A673 (cell line): ENCODE measurements at regions not wholly inside any gene's neighbourhood (a gene's known extent, or its start where the extent isn't known, plus 50 kb on each side); places are given as distances from the start of the nearest gene placed in this dataset.

Source experiments
- EZH2 ChIP-seq: fragments of 200-600 bp; sonication (generic); IDR thresholded peaks from 2 replicates; pipeline ENCODE4 v1.6.1; 2017; ENCODE audit warnings: borderline replicate concordance, low read depth, mild to moderate bottlenecking, mixed read lengths, antibody characterized with exemption, low read length; ENCODE audit not compliant: poor library complexity, severe bottlenecking
- TF ChIP-seq, protein P1 (sequence below): fragments of 300-800, 200-600 bp; sonication (generic); conservative IDR thresholded peaks from 2 replicates; pipeline ENCODE4 v1.5.1; 2017; ENCODE audit warnings: low read depth, mild to moderate bottlenecking, antibody characterized with exemption, low read length, moderate library complexity, mixed read lengths

DNA sequence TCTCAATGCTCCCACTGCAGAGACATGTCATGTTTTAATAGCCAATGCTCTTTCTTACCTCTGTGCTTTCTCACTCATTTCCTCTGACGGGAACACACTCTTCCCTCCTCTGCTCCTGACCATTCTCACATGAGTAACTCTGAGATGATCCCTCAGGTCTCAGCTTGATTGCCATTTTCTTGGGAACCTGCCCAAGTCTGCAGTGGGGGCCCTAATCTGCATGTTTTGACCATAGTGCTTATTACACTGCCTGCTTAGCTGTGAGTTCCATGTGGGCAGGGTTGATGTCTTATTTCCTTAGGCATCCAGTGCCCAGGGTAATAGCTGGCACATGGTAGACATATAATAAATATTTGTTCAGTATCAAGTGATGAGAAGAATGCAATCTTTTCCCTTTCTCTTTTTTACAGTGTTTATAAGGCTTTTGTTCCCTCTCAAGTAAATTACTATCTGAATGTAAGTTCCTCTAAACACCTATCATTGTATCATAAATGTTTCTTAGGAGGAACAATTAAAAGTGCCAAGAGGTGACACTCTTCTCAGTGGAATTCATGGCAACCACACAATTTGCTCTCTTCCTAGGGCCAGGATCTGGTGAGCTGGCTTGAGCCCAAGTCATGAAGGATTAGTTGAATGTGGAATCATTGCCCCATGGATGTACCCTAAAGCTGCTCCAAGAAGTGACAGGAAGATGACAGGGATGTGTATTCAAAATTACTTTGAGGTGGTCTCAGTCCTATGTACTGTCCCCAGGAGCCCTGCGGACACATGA, 485.4 kb upstream of the USP24 start:
- TF ChIP-seq, protein P1, sequence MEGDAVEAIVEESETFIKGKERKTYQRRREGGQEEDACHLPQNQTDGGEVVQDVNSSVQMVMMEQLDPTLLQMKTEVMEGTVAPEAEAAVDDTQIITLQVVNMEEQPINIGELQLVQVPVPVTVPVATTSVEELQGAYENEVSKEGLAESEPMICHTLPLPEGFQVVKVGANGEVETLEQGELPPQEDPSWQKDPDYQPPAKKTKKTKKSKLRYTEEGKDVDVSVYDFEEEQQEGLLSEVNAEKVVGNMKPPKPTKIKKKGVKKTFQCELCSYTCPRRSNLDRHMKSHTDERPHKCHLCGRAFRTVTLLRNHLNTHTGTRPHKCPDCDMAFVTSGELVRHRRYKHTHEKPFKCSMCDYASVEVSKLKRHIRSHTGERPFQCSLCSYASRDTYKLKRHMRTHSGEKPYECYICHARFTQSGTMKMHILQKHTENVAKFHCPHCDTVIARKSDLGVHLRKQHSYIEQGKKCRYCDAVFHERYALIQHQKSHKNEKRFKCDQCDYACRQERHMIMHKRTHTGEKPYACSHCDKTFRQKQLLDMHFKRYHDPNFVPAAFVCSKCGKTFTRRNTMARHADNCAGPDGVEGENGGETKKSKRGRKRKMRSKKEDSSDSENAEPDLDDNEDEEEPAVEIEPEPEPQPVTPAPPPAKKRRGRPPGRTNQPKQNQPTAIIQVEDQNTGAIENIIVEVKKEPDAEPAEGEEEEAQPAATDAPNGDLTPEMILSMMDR = no peak
- TF ChIP-seq EZH2 = no peak
